ENCODE measurements at regions not wholly inside any gene's neighbourhood (a gene's known extent, or its start where the extent isn't known, plus 50 kb on each side); places are given as distances from the start of the nearest gene placed in this dataset.

GRCh38 chr5:5583023-5583765, 160.7 kb downstream of the ICE1 start:
- Histone ChIP-seq H3K27ac (ENCODE audit: low read depth, low read length, poor library complexity, severe bottlenecking) (no peak overlapping the region), H3K4me3 (ENCODE audit: low read depth, low read length, poor library complexity, severe bottlenecking) (no peak overlapping the region), H3K4me1 (ENCODE audit: insufficient read depth, low read length, poor library complexity, severe bottlenecking) (no peaks in the 10 kb centered on the region), H3K36me3 (ENCODE audit: insufficient read depth, low read length, poor library complexity, severe bottlenecking) (no peaks in the 10 kb centered on the region), H3K27me3 (replicated peaks; ENCODE audit: insufficient read depth, low read depth, low read length, poor library complexity) (peaks cover 37% of the 10 kb centered on the region), H3K9me3 (ENCODE audit: low read depth, low read length, poor library complexity, severe bottlenecking) (no peaks in the 10 kb centered on the region)
- intact Hi-C loops (cut with micrococcal nuclease; ENCODE audit: unreplicated experiment), result no loop called here
- TF ChIP-seq EZH2 (IDR thresholded peaks at IDR 0.05; ENCODE audit: borderline replicate concordance, low read depth, low read length, poor library complexity, severe bottlenecking), result no peak
- TF ChIP-seq CTCF (conservative IDR thresholded peaks at IDR 0.05; ENCODE audit: low read depth, low read length), result no peak
- DNase-seq (ENCODE audit: low spot score), result no peak
- no TSS peak for BruUV-seq (replicated peaks)
- CTCF ChIA-PET, result no interaction called here
- POLR2A ChIA-PET (ENCODE audit: low non-redundant PET), result no interaction called here

GRCh38 chr5:5581080-5581479, 158.6 kb downstream of the ICE1 start:
- Histone ChIP-seq H3K4me3 (ENCODE audit: low read depth, low read length, poor library complexity, severe bottlenecking) (no peak overlapping the region), H3K4me1 (ENCODE audit: insufficient read depth, low read length, poor library complexity, severe bottlenecking) (no peaks in the 10 kb centered on the region), H3K9me3 (ENCODE audit: low read depth, low read length, poor library complexity, severe bottlenecking) (no peaks in the 10 kb centered on the region), H3K27ac (ENCODE audit: low read depth, low read length, poor library complexity, severe bottlenecking) (no peak overlapping the region), H3K27me3 (replicated peaks; ENCODE audit: insufficient read depth, low read depth, low read length, poor library complexity) (peaks cover 27% of the 10 kb centered on the region), H3K36me3 (ENCODE audit: insufficient read depth, low read length, poor library complexity, severe bottlenecking) (no peaks in the 10 kb centered on the region)
- CTCF ChIA-PET, result no interaction called here
- no peak for DNase-seq (ENCODE audit: low spot score)
- intact Hi-C loops (cut with micrococcal nuclease; ENCODE audit: unreplicated experiment), result no loop called here
- TF ChIP-seq EZH2 (IDR thresholded peaks at IDR 0.05; ENCODE audit: borderline replicate concordance, low read depth, low read length, poor library complexity, severe bottlenecking), result no peak
- TF ChIP-seq CTCF (conservative IDR thresholded peaks at IDR 0.05; ENCODE audit: low read depth, low read length), result no peak
- no TSS peak for BruUV-seq (replicated peaks)
- POLR2A ChIA-PET (ENCODE audit: low non-redundant PET), result no interaction called here

GRCh38 chr5:5576744-5577143, 154.3 kb downstream of the ICE1 start:
- intact Hi-C loops (cut with micrococcal nuclease; ENCODE audit: unreplicated experiment), result no loop called here
- no TSS peak for BruUV-seq (replicated peaks)
- ChIA-PET POLR2A (ENCODE audit: low non-redundant PET) (no interaction called here), CTCF (no interaction called here)
- no peaks in the 10 kb centered on the region for H3K9me3 ChIP-seq (ENCODE audit: low read depth, low read length, poor library complexity, severe bottlenecking)
- peaks cover 52% of the 10 kb centered on the region for H3K27me3 ChIP-seq (replicated peaks; ENCODE audit: insufficient read depth, low read depth, low read length, poor library complexity)
- H3K4me1 ChIP-seq (ENCODE audit: insufficient read depth, low read length, poor library complexity, severe bottlenecking), result no peaks in the 10 kb centered on the region
- no peak for DNase-seq (ENCODE audit: low spot score)
- H3K4me3 ChIP-seq (ENCODE audit: low read depth, low read length, poor library complexity, severe bottlenecking), result no peak overlapping the region
- TF ChIP-seq CTCF (conservative IDR thresholded peaks at IDR 0.05; ENCODE audit: low read depth, low read length) (no peak), EZH2 (IDR thresholded peaks at IDR 0.05; ENCODE audit: borderline replicate concordance, low read depth, low read length, poor library complexity, severe bottlenecking) (no peak)
- H3K27ac ChIP-seq (ENCODE audit: low read depth, low read length, poor library complexity, severe bottlenecking), result no peak overlapping the region
- no peaks in the 10 kb centered on the region for H3K36me3 ChIP-seq (ENCODE audit: insufficient read depth, low read length, poor library complexity, severe bottlenecking)
